ENCODE measurements at regions not wholly inside any gene's neighbourhood (a gene's known extent, or its start where the extent isn't known, plus 50 kb on each side); places are given as distances from the start of the nearest gene placed in this dataset.

GRCh38 chr16:35725949-35726348 lies 2266.5 kb downstream of the TP53TG3F start:
- ATAC-seq (replicated peaks in 1 of 2) (no peak), DNase-seq (no peak)
- no peak overlapping the region for H3K4me3 Mint-ChIP-seq
- H3K9me3 Mint-ChIP-seq = peaks cover 16 to 30% of the 10 kb centered on the region in 2 donors
- H3K36me3 Mint-ChIP-seq (ENCODE audit: insufficient read depth in 2 of 2) = peaks cover 8 to 10% of the 10 kb centered on the region in 2 donors
- no peaks in the 10 kb centered on the region for H3K27me3 Mint-ChIP-seq (ENCODE audit: low read depth)
- no peak overlapping the region for H3K27ac Mint-ChIP-seq
- H3K4me1 Mint-ChIP-seq (ENCODE audit: low read depth) = no peaks in the 10 kb centered on the region

- no peaks in the 10 kb centered on the region for H3K27me3 Mint-ChIP-seq (ENCODE audit: low read depth)
- peaks cover 6% of the 10 kb centered on the region in 2 donors for H3K36me3 Mint-ChIP-seq (ENCODE audit: insufficient read depth in 2 of 2)
- H3K27ac Mint-ChIP-seq = no peak overlapping the region
- H3K4me3 Mint-ChIP-seq = no peak overlapping the region
- ATAC-seq (replicated peaks in 1 of 2) (no peak), DNase-seq (no peak)
- H3K4me1 Mint-ChIP-seq (ENCODE audit: low read depth) = no peaks in the 10 kb centered on the region
- peaks cover 22 to 27% of the 10 kb centered on the region in 2 donors for H3K9me3 Mint-ChIP-seq
Observed at GRCh38 chr16:35730251-35730650, 2270.8 kb downstream of the TP53TG3F start.

DNA sequence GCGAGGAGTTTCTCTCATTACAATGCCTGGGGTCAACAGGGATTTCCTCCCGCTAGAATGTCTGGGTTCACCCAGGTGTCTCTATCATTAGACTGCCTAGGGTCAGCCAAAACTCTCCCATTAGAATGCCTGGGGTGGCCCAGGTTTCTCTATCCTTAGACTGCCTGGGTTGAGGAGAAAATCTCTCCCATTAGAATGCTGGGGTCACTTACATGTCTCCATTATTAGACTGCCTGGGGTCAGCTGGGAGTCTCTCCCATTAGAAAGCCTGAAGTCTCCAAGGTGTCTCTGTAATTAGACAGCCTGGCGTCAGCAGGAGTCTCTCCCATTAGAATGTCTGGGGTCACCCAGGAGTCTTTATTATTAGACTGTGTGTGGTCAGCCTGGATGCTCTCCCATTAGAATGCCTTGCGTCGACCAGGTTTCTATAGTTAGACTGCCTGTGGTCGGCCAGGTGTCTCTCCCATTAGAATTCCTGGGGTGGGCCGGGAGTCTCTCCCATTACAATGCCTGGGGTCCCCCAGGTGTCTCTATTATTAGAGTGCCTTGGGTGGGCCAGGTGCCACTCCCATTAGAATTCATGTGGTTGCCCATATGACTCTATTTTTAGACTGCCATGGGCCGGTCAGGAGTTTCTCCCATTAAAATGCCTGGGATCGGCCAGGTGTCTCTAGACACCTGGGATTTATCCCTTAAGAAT lies 2272.1 kb downstream of the TP53TG3F start:
- Mint-ChIP-seq H3K4me3 (no peak overlapping the region), H3K9me3 (peaks cover 20 to 27% of the 10 kb centered on the region in 2 donors), H3K27me3 (ENCODE audit: low read depth) (no peaks in the 10 kb centered on the region)

GRCh38 chr16:35732046-35732810 lies 2272.8 kb downstream of the TP53TG3F start:
- ATAC-seq (replicated peaks in 1 of 2) (no peak), DNase-seq (no peak)
- H3K9me3 Mint-ChIP-seq = peaks cover 21 to 26% of the 10 kb centered on the region in 2 donors
- H3K4me3 Mint-ChIP-seq = no peak overlapping the region
- H3K27ac Mint-ChIP-seq = no peak overlapping the region
- H3K36me3 Mint-ChIP-seq (ENCODE audit: insufficient read depth in 2 of 2) = peaks cover 7 to 10% of the 10 kb centered on the region in 2 donors
- no peaks in the 10 kb centered on the region for H3K27me3 Mint-ChIP-seq (ENCODE audit: low read depth)
- H3K4me1 Mint-ChIP-seq (ENCODE audit: low read depth) = no peaks in the 10 kb centered on the region

More for the DNA sequence above, 2272.1 kb downstream of the TP53TG3F start:
- ATAC-seq (replicated peaks in 1 of 2) = no peak
- peaks cover 6 to 9% of the 10 kb centered on the region in 2 donors for H3K36me3 Mint-ChIP-seq (ENCODE audit: insufficient read depth in 2 of 2)
- H3K4me1 Mint-ChIP-seq (ENCODE audit: low read depth) = no peaks in the 10 kb centered on the region
- H3K27ac Mint-ChIP-seq = no peak overlapping the region
- DNase-seq = no peak

DNA sequence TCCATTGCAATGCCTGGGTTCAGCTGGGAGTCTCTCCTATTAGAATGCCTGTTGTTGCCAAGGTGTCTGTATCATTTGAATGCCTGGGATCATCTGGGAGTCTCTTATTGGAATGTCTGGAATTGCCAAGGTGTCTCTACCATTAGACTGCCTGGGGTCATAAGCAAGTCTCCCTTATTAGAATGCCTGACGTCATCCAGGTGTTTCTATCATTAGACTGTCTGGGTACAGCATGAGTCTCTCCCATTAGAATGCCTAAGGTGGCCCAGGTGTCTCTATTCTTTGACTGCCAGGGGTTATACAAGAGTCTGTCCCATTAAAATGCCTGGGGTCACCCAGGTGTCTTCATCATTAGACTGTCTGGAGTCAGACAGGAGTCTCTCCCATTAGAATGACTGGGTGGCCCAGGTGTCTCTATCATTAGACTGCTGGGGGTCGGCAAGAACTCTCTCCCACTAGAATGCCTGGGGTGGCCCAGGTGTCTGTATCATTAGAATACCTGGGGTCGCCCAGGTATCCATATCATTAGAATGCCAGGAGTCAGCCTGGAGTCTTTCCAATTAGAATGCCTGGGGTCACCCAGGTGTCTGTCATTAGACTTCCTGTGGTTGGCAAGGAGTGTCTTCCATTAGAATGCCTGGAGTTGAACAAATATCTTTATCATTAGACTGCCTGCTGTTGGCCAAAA lies 2274.0 kb downstream of the TP53TG3F start:
- peaks cover 10 to 11% of the 10 kb centered on the region in 2 donors for H3K36me3 Mint-ChIP-seq (ENCODE audit: insufficient read depth in 2 of 2)
- no peaks in the 10 kb centered on the region for H3K27me3 Mint-ChIP-seq (ENCODE audit: low read depth)
- H3K9me3 Mint-ChIP-seq = peaks cover 25 to 28% of the 10 kb centered on the region in 2 donors
- no peaks in the 10 kb centered on the region for H3K4me1 Mint-ChIP-seq (ENCODE audit: low read depth)
- DNase-seq = no peak
- H3K27ac Mint-ChIP-seq = no peak overlapping the region
- no peak for ATAC-seq (replicated peaks in 1 of 2)
- H3K4me3 Mint-ChIP-seq = no peak overlapping the region

- Mint-ChIP-seq H3K36me3 (ENCODE audit: insufficient read depth in 2 of 2) (peaks cover 11 to 12% of the 10 kb centered on the region in 2 donors), H3K27ac (no peak overlapping the region), H3K27me3 (ENCODE audit: low read depth) (no peaks in the 10 kb centered on the region), H3K4me1 (ENCODE audit: low read depth) (no peaks in the 10 kb centered on the region), H3K9me3 (peaks cover 31 to 33% of the 10 kb centered on the region in 2 donors), H3K4me3 (no peak overlapping the region)
- no peak for DNase-seq
- no peak for ATAC-seq (replicated peaks in 1 of 2)
Observed at GRCh38 chr16:35733971-35734702, 2274.7 kb downstream of the TP53TG3F start.

DNA sequence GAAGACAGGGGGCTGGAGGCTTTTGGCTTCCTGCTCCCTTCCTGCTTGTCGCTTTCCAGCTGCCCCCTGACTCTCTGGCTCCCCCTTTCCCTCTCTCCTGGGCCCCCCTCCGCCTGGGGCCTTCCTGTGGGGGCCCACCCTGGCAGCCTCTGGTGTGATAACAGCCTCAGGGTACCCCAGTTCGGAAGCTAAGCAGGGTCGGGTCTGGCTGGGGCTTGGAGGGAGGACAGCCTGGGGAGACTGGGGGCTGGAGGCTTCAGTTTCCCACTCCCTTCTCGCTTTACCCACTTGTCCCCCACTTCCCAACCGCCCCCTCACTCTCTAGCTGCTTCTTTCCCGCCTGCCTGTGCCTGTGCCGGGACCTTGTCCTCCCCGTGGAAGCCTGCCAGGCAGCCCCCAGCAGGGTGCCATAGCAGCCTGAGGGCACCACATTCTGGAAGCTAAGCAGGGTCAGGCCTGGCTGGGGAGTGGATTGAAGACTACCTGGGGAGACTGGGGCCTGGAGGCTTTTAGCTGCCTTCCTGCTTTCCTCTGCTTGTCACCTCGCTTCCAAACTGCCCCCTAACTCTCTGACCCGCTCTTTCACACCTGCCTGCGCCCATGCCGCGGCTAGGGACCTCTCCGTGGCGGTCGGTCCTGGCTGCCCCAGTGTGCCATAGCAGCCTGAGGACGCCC lies 2275.5 kb downstream of the TP53TG3F start:
- no peak overlapping the region for H3K27ac Mint-ChIP-seq
- H3K4me1 Mint-ChIP-seq (ENCODE audit: low read depth) = no peaks in the 10 kb centered on the region
- no peak for DNase-seq
- H3K4me3 Mint-ChIP-seq = no peak overlapping the region
- no peak for ATAC-seq (replicated peaks in 1 of 2)
- H3K9me3 Mint-ChIP-seq = peaks cover 35 to 36% of the 10 kb centered on the region in 2 donors
- no peaks in the 10 kb centered on the region for H3K27me3 Mint-ChIP-seq (ENCODE audit: low read depth)
- peaks cover 11 to 16% of the 10 kb centered on the region in 2 donors for H3K36me3 Mint-ChIP-seq (ENCODE audit: insufficient read depth in 2 of 2)

DNA sequence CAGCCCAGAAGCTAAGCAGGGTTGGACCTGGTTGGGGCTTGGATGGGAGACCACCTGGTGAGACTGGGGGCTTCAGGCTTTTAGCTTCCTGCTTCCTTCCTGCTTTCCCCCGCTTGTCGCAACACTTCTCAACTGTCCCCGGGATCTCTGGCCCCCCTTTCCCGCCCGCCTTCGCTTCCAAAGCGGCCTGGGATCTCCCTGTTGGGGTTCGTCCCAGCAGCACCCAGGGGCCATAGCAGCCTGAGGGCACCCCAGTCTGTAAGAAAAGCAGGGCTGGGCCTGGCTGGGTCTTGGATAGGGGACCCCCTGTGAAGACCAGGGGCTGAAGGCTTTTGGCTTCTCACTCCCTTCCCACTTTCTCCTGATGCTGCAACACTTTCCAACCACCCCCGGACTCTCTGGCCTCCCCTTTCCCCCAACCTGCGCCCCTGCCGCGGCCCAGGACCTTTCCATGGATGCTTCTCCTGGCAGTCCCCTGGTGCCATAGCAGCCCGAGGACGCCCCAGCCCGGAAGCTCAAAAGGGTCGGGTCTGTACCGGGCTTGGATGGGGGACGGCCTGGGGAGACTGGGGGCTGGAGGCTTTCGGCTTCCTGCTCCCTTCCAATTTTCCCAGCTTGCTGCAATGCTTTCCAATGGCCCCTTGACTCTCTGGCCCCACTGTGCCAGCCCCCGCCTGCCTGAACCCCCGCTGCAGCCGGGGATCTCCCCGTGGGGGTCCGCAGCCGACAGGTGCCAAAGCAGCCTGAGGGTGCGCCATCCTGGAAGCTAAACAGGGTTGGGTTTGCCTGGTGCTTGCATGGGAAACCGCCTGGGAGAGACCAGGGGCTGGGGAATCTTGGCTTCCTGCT lies 2276.2 kb downstream of the TP53TG3F start:
- H3K4me3 Mint-ChIP-seq = no peak overlapping the region
- ATAC-seq (replicated peaks in 1 of 2) (no peak), DNase-seq (no peak)
- no peak overlapping the region for H3K27ac Mint-ChIP-seq
- H3K9me3 Mint-ChIP-seq = peaks cover 36 to 40% of the 10 kb centered on the region in 2 donors
- H3K4me1 Mint-ChIP-seq (ENCODE audit: low read depth) = no peaks in the 10 kb centered on the region
- H3K36me3 Mint-ChIP-seq (ENCODE audit: insufficient read depth in 2 of 2) = peaks cover 14 to 23% of the 10 kb centered on the region in 2 donors
- H3K27me3 Mint-ChIP-seq (ENCODE audit: low read depth) = no peaks in the 10 kb centered on the region

DNA sequence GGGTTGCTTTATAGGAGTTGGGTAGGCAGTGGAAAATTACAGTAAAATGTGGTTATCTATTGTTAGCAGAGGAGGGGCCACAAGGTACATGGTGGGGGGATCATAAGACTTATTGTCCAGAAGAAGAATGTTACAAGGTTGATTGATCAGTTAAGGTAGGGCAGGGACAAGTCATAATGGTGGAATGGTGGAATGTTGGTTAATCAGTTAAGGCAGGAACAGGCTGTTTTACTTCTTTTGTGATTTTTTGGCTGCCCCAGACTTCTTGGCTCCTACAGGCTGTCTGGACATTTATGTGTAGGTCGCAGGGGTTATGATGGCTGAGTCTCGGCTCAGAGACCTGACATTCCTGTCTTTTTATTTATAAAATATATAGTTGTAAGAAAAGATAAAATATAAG lies 2277.1 kb downstream of the TP53TG3F start:
- DNase-seq (no peak), ATAC-seq (replicated peaks in 1 of 2) (no peak)
- H3K4me1 Mint-ChIP-seq (ENCODE audit: low read depth) = no peaks in the 10 kb centered on the region
- H3K9me3 Mint-ChIP-seq = peaks cover 38 to 44% of the 10 kb centered on the region in 2 donors
- no peaks in the 10 kb centered on the region for H3K27me3 Mint-ChIP-seq (ENCODE audit: low read depth)
- no peak overlapping the region for H3K27ac Mint-ChIP-seq
- H3K36me3 Mint-ChIP-seq (ENCODE audit: insufficient read depth in 2 of 2) = peaks cover 18 to 27% of the 10 kb centered on the region in 2 donors
- H3K4me3 Mint-ChIP-seq = no peak overlapping the region

GRCh38 chr16:35737076-35737475 lies 2277.7 kb downstream of the TP53TG3F start:
- Mint-ChIP-seq H3K36me3 (ENCODE audit: insufficient read depth in 2 of 2) (peaks cover 23 to 31% of the 10 kb centered on the region in 2 donors), H3K4me1 (ENCODE audit: low read depth) (no peaks in the 10 kb centered on the region), H3K27me3 (ENCODE audit: low read depth) (no peaks in the 10 kb centered on the region), H3K27ac (no peak overlapping the region), H3K9me3 (peaks cover 43 to 48% of the 10 kb centered on the region in 2 donors), H3K4me3 (no peak overlapping the region)
- ATAC-seq (replicated peaks in 1 of 2) (no peak), DNase-seq (no peak)

DNA sequence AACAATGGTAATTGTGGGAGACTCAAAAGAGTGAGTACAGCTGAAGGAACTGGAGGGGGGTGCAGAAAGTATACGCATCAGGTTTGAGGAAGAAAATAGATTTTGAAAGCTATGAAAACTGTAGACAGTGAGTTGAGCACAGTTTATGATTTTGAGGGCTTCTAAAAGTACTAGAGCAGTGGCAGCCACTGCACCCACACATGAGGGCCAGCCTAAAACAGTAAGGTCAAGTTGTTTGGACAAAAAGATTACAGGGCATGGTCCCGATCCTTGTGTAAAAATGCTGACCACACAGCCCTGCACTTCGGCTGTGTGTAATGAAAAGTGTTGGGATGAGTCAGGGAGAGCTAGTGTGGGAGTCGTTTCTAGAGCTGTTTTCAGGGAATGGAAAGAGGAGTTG lies 2282.1 kb downstream of the TP53TG3F start:
- Mint-ChIP-seq H3K4me3 (no peak overlapping the region), H3K36me3 (ENCODE audit: insufficient read depth in 2 of 2) (peaks cover 35 to 37% of the 10 kb centered on the region in 2 donors), H3K27me3 (ENCODE audit: low read depth) (no peaks in the 10 kb centered on the region), H3K4me1 (ENCODE audit: low read depth) (no peaks in the 10 kb centered on the region), H3K9me3 (peaks cover 56 to 62% of the 10 kb centered on the region in 2 donors), H3K27ac (no peak overlapping the region)
- no peak for ATAC-seq (replicated peaks in 1 of 2)
- DNase-seq = no peak
